ENCODE measurements at regions not wholly inside any gene's neighbourhood (a gene's known extent, or its start where the extent isn't known, plus 50 kb on each side); places are given as distances from the start of the nearest gene placed in this dataset.

DNA sequence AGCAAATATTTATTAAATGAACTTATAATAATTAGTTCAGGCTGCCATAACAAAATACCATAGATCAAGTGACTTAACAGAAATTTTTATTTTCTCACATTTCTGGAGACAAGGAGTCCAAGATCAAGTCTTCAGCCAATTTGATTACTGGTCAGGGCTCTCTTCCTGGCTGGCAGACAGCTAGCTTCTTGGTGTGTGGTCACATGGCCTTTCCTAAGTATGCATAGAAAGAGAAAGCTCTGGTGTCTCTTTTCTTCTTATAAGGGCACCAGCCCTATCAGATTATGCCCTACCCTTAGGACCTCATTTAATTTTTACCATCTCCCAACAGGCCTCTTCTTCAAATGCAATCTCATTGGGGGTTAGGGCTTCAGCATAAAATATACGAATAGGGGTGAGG is 438.5 kb upstream of the INTU start:
- TF ChIP-seq CTCF (IDR thresholded peaks at IDR 0.05), result no peak
- no peak for TF ChIP-seq POLR2A (IDR thresholded peaks at IDR 0.05)
